ENCODE measurements at regions not wholly inside any gene's neighbourhood (a gene's known extent, or its start where the extent isn't known, plus 50 kb on each side); places are given as distances from the start of the nearest gene placed in this dataset.

- Histone ChIP-seq H3K9me2 (no peaks in the 10 kb centered on the region), H3K27ac (ENCODE audit: low read depth in 2 of 2, low read length in 1 of 2) (peak overlapping the region in 1 of 2 experiments; percentile 85; a peak in 1 of 4 replicates), H3F3A (replicated peaks; ENCODE audit: insufficient read depth) (no peaks in the 10 kb centered on the region), H3K4me1 (ENCODE audit: control insufficient read depth in 1 of 2, insufficient read depth in 2 of 2, low read depth in 1 of 2, low read length in 1 of 2) (peaks cover 9 to 13% of the 10 kb centered on the region in 2 experiments), H3K4me2 (no peak overlapping the region), H3K79me2 (ENCODE audit: insufficient read depth) (no peaks in the 10 kb centered on the region), H3K9ac (no peak overlapping the region), H2AFZ (ENCODE audit: low read depth) (no peak overlapping the region), H4K20me1 (ENCODE audit: insufficient read depth) (no peaks in the 10 kb centered on the region), H3K36me3 (replicated peaks in 1 of 2; ENCODE audit: control insufficient read depth in 1 of 2, insufficient read depth in 2 of 2, low read length in 1 of 2) (no peaks in the 10 kb centered on the region), H3K4me3 (ENCODE audit: low read depth in 2 of 2, low read length in 1 of 2) (no peak overlapping the region), H3K9me3 (no peaks in the 10 kb centered on the region), H3K27me3 (ENCODE audit: insufficient read depth) (no peaks in the 10 kb centered on the region)
- DNase-seq = no peak
- POLR2A ChIA-PET = no interaction called here
- WGBS (ENCODE audit: low lambda C conversion rate) = 49% methylated on average over 5 of the region's 8 CpGs
- TF ChIP-seq JUND (IDR thresholded peaks at IDR 0.05) (no peak), PBX3 (IDR thresholded peaks at IDR 0.05) (peak; percentile 38; the same call in 1 of the 2 replicates), RAD21 (IDR thresholded peaks at IDR 0.05; ENCODE audit: low read length) (no peak), ZBTB33 (IDR thresholded peaks at IDR 0.05; ENCODE audit: borderline replicate concordance, low read depth) (no peak), TCF12 (IDR thresholded peaks at IDR 0.05) (peak; percentile 25; the same call in 1 of the 2 replicates), POLR2AphosphoS5 (IDR thresholded peaks at IDR 0.05; ENCODE audit: low read depth, low read length) (no peak)
- CTCF ChIA-PET = interaction anchor here (4.1 kb wide), 1 partner anchor 138 kb away, joined by 13 read pairs; no protein-coding TSS in a partner anchor
Observed at GRCh38 chr18:45522371-45522770, 92.9 kb upstream of the SLC14A2 start.

GRCh38 chr18:45525301-45525700 is 90.0 kb upstream of the SLC14A2 start:
- Histone ChIP-seq H3K27me3 (ENCODE audit: insufficient read depth) (no peaks in the 10 kb centered on the region), H3K9ac (no peak overlapping the region), H3K4me3 (ENCODE audit: low read depth in 2 of 2, low read length in 1 of 2) (no peak overlapping the region), H3F3A (replicated peaks; ENCODE audit: insufficient read depth) (no peaks in the 10 kb centered on the region), H3K9me3 (no peaks in the 10 kb centered on the region), H3K79me2 (ENCODE audit: insufficient read depth) (no peaks in the 10 kb centered on the region), H4K20me1 (ENCODE audit: insufficient read depth) (no peaks in the 10 kb centered on the region), H2AFZ (ENCODE audit: low read depth) (no peak overlapping the region), H3K9me2 (no peaks in the 10 kb centered on the region), H3K4me2 (no peak overlapping the region), H3K4me1 (ENCODE audit: control insufficient read depth in 1 of 2, insufficient read depth in 2 of 2, low read depth in 1 of 2, low read length in 1 of 2) (peaks cover 3 to 9% of the 10 kb centered on the region in 2 experiments; a peak in 3 of 4 replicates), H3K27ac (ENCODE audit: low read depth in 2 of 2, low read length in 1 of 2) (peak overlapping the region in 1 of 2 experiments; percentile 53; a peak in 1 of 4 replicates), H3K36me3 (replicated peaks in 1 of 2; ENCODE audit: control insufficient read depth in 1 of 2, insufficient read depth in 2 of 2, low read length in 1 of 2) (no peaks in the 10 kb centered on the region)
- TF ChIP-seq USF2 (IDR thresholded peaks at IDR 0.05; ENCODE audit: borderline replicate concordance, low read depth, low read length) (no peak), RAD21 (IDR thresholded peaks at IDR 0.05; ENCODE audit: low read length) (no peak), CHD2 (IDR thresholded peaks at IDR 0.05; ENCODE audit: low read length, partially characterized antibody) (no peak), MXI1 (IDR thresholded peaks at IDR 0.05; ENCODE audit: low read depth, low read length) (no peak), RCOR1 (IDR thresholded peaks at IDR 0.05; ENCODE audit: low read length) (no peak), EP300 (IDR thresholded peaks at IDR 0.05; ENCODE audit: borderline replicate concordance in 1 of 2, low read depth in 1 of 2, low read length in 1 of 2) (no peak), POLR2AphosphoS5 (IDR thresholded peaks at IDR 0.05; ENCODE audit: low read depth, low read length) (no peak), GABPA (IDR thresholded peaks at IDR 0.05; ENCODE audit: low read depth) (no peak), SMC3 (IDR thresholded peaks at IDR 0.05; ENCODE audit: low read depth, low read length) (no peak), USF1 (IDR thresholded peaks at IDR 0.05; ENCODE audit: borderline replicate concordance, low read depth) (no peak), GATA2 (CRISPR knock-in tag; IDR thresholded peaks at IDR 0.05) (no peak), SIN3A (IDR thresholded peaks at IDR 0.05; ENCODE audit: borderline replicate concordance, low read depth, low read length) (no peak), NFIC (IDR thresholded peaks at IDR 0.05; ENCODE audit: borderline replicate concordance) (no peak), RFX5 (IDR thresholded peaks at IDR 0.05; ENCODE audit: low read length) (no peak)
- no peak for DNase-seq
- POLR2A ChIA-PET = no interaction called here
- CTCF ChIA-PET = interaction anchor here (0.7 to 2.8 kb wide), 18 partner anchors 9 to 1904 kb away, joined by 3 to 18 read pairs (median 4); no protein-coding TSS in a partner anchor

All from SK-N-SH (cell line).